ENCODE measurements at regions not wholly inside any gene's neighbourhood (a gene's known extent, or its start where the extent isn't known, plus 50 kb on each side); places are given as distances from the start of the nearest gene placed in this dataset.

DNA sequence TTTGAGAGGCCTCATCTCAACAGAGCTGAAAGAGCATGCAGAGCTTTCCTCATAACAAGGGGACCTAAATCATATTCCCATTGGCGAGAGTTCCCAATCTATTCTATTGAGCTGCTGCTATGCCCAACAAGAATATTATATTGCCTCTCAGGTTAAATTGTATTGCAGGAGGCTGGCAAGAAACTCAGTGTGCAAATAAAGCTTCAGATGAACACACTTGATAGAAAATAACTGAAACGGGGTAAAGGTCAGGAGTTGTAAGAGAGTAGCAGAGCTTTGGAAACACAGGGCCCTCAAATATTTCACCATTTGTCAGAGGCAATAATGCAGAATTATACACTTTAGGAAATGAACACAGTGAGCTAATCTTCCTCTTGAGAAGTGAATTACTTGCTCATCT lies 364.3 kb upstream of the SPTLC3 start:
- Histone ChIP-seq H3K4me1 (ENCODE audit: control insufficient read depth in 5 of 5, insufficient read depth in 5 of 5, low read length in 5 of 5) (peaks cover 0 to 6% (median 0%) of the 10 kb centered on the region in 5 donors), H3K27ac (ENCODE audit: low read depth, low read length) (no peak overlapping the region), H3K4me3 (ENCODE audit: low read depth in 1 of 5, low read length in 5 of 5) (no peak overlapping the region), H3K9ac (ENCODE audit: low read length in 5 of 5) (no peak overlapping the region), H3K27me3 (ENCODE audit: control insufficient read depth in 5 of 5, insufficient read depth in 4 of 5, low read length in 5 of 5) (no peaks in the 10 kb centered on the region), H3K36me3 (ENCODE audit: control insufficient read depth in 5 of 5, insufficient read depth in 5 of 5, low read length in 5 of 5) (no peaks in the 10 kb centered on the region), H3K9me3 (ENCODE audit: control insufficient read depth in 5 of 5, low read length in 5 of 5) (no peaks in the 10 kb centered on the region)

DNA sequence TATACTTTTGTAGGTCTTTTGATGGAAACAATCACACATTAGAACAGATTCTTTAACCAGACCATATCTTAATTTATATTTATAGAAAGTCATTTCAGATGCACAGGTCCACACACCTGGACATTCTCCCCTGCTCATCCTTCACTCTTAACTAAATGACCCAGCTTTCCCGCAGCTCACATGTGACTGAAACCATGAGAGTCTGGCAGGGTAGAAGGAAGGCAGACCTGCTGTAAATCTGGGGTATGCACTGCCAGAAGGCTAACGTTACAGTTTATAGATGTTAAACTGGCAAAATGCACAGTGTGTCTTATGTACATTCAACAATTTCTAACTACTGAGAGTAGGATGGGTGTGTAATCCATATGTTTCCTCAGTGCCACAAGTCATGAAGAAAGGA lies 359.5 kb upstream of the SPTLC3 start:
- Histone ChIP-seq H3K4me1 (ENCODE audit: control insufficient read depth in 5 of 5, insufficient read depth in 5 of 5, low read length in 5 of 5) (peaks cover 0 to 6% (median 0%) of the 10 kb centered on the region in 5 donors), H3K27me3 (ENCODE audit: control insufficient read depth in 5 of 5, insufficient read depth in 4 of 5, low read length in 5 of 5) (no peaks in the 10 kb centered on the region), H3K4me3 (ENCODE audit: low read depth in 1 of 5, low read length in 5 of 5) (no peak overlapping the region), H3K9ac (ENCODE audit: low read length in 5 of 5) (no peak overlapping the region), H3K36me3 (ENCODE audit: control insufficient read depth in 5 of 5, insufficient read depth in 5 of 5, low read length in 5 of 5) (no peaks in the 10 kb centered on the region), H3K27ac (ENCODE audit: low read depth, low read length) (no peak overlapping the region), H3K9me3 (ENCODE audit: control insufficient read depth in 5 of 5, low read length in 5 of 5) (peaks cover 0 to 3% (median 0%) of the 10 kb centered on the region in 5 donors)

DNA sequence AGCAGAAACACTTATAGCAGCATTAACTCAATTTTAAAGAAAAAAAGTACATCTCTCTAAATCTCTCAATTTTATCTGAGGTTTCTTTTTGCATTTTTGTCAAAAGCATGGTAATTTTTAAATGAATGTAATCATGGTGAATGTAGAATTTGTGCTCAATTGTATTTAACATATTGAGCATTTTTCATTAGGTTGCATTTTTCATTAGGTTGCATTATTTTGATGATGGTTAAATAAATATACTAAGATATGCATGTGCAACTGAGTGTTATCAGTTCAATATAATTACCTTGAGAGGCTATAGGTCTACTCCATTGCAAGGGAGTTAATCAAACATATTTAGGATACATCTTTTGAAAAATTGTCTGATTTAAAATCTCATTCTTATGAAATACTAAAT lies 355.1 kb upstream of the SPTLC3 start:
- Histone ChIP-seq H3K4me1 (ENCODE audit: control insufficient read depth in 5 of 5, insufficient read depth in 5 of 5, low read length in 5 of 5) (no peaks in the 10 kb centered on the region), H3K9me3 (ENCODE audit: control insufficient read depth in 5 of 5, low read length in 5 of 5) (peaks cover 0 to 3% (median 0%) of the 10 kb centered on the region in 5 donors), H3K36me3 (ENCODE audit: control insufficient read depth in 5 of 5, insufficient read depth in 5 of 5, low read length in 5 of 5) (no peaks in the 10 kb centered on the region), H3K9ac (ENCODE audit: low read length in 5 of 5) (no peak overlapping the region), H3K4me3 (ENCODE audit: low read depth in 1 of 5, low read length in 5 of 5) (no peak overlapping the region), H3K27me3 (ENCODE audit: control insufficient read depth in 5 of 5, insufficient read depth in 4 of 5, low read length in 5 of 5) (no peaks in the 10 kb centered on the region), H3K27ac (ENCODE audit: low read depth, low read length) (no peak overlapping the region)

DNA sequence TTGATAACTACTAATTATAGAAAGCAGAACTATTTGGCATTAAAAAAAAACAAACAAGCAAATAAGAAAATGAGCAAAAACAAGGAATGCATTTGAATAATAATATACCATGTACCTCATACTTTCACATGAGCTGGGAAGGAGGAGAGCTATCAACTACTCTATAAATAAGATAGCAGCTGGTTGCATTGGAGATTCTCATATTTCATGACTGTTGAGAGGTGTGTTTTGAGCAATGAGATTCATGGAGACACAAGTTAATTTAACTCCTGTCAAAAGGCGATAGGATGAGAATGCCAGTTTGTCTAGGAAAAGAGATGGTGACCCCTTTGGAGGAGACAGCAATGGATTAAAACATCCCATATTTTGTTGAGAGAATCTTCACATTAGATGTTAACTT lies 348.8 kb upstream of the SPTLC3 start:
- Histone ChIP-seq H3K9ac (ENCODE audit: low read length in 5 of 5) (no peak overlapping the region), H3K27me3 (ENCODE audit: control insufficient read depth in 5 of 5, insufficient read depth in 4 of 5, low read length in 5 of 5) (no peaks in the 10 kb centered on the region), H3K4me1 (ENCODE audit: control insufficient read depth in 5 of 5, insufficient read depth in 5 of 5, low read length in 5 of 5) (no peaks in the 10 kb centered on the region), H3K9me3 (ENCODE audit: control insufficient read depth in 5 of 5, low read length in 5 of 5) (peaks cover 0 to 8% (median 3%) of the 10 kb centered on the region in 5 donors), H3K27ac (ENCODE audit: low read depth, low read length) (no peak overlapping the region), H3K4me3 (ENCODE audit: low read depth in 1 of 5, low read length in 5 of 5) (no peak overlapping the region), H3K36me3 (ENCODE audit: control insufficient read depth in 5 of 5, insufficient read depth in 5 of 5, low read length in 5 of 5) (no peaks in the 10 kb centered on the region)

DNA sequence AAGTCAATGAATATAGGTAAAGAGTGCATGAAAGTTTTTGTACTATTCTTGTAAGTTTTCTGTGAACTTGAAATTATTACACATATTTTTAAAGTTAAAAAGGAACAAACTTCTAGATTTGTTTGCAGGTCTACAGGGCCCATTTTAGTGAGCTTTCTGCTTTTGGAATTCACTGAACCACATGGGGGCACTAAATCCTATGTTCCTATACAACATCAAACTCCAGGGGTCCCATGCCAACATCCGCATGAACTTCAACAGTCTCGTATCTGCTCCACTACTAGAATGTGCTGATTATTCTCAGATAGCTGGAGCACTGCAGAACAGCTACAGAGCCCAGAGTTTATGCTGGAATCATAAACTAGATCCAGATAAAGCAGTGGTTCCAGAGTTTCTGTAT lies 347.9 kb upstream of the SPTLC3 start:
- no peak overlapping the region for H3K9ac ChIP-seq (ENCODE audit: low read length in 5 of 5)
- H3K36me3 ChIP-seq (ENCODE audit: control insufficient read depth in 5 of 5, insufficient read depth in 5 of 5, low read length in 5 of 5): no peaks in the 10 kb centered on the region
- no peak overlapping the region for H3K4me3 ChIP-seq (ENCODE audit: low read depth in 1 of 5, low read length in 5 of 5)
- H3K4me1 ChIP-seq (ENCODE audit: control insufficient read depth in 5 of 5, insufficient read depth in 5 of 5, low read length in 5 of 5): no peaks in the 10 kb centered on the region
- H3K27ac ChIP-seq (ENCODE audit: low read depth, low read length): no peak overlapping the region
- no peaks in the 10 kb centered on the region for H3K27me3 ChIP-seq (ENCODE audit: control insufficient read depth in 5 of 5, insufficient read depth in 4 of 5, low read length in 5 of 5)
- peaks cover 0 to 8% (median 3%) of the 10 kb centered on the region in 5 donors for H3K9me3 ChIP-seq (ENCODE audit: control insufficient read depth in 5 of 5, low read length in 5 of 5)

DNA sequence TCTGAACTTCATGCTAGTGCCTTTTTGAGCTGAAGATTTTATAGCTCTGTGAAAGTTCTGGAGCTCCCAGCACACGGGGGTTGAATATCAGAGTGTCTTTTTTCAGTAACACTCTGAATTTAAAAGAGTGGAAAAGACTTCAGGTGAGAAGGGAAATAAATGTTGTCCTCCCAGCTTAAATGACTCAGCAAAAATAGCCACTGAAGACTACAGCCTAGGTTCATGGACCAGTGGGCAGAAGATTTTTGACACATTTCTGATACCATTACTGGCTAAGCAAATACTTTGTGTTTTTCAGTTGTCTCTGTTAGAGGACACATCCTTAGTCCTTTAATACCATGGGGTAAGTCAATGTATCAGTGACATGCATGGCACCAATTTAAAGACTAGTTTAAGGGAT lies 338.5 kb upstream of the SPTLC3 start:
- Histone ChIP-seq H3K4me3 (ENCODE audit: low read depth in 1 of 5, low read length in 5 of 5) (no peak overlapping the region), H3K27ac (ENCODE audit: low read depth, low read length) (no peak overlapping the region), H3K9ac (ENCODE audit: low read length in 5 of 5) (no peak overlapping the region), H3K9me3 (ENCODE audit: control insufficient read depth in 5 of 5, low read length in 5 of 5) (no peaks in the 10 kb centered on the region), H3K27me3 (ENCODE audit: control insufficient read depth in 5 of 5, insufficient read depth in 4 of 5, low read length in 5 of 5) (no peaks in the 10 kb centered on the region), H3K36me3 (ENCODE audit: control insufficient read depth in 5 of 5, insufficient read depth in 5 of 5, low read length in 5 of 5) (no peaks in the 10 kb centered on the region), H3K4me1 (ENCODE audit: control insufficient read depth in 5 of 5, insufficient read depth in 5 of 5, low read length in 5 of 5) (no peaks in the 10 kb centered on the region)

- Histone ChIP-seq H3K4me3 (ENCODE audit: low read depth in 1 of 5, low read length in 5 of 5) (no peak overlapping the region), H3K9me3 (ENCODE audit: control insufficient read depth in 5 of 5, low read length in 5 of 5) (no peaks in the 10 kb centered on the region), H3K4me1 (ENCODE audit: control insufficient read depth in 5 of 5, insufficient read depth in 5 of 5, low read length in 5 of 5) (no peaks in the 10 kb centered on the region), H3K27ac (ENCODE audit: low read depth, low read length) (no peak overlapping the region), H3K9ac (ENCODE audit: low read length in 5 of 5) (no peak overlapping the region), H3K36me3 (ENCODE audit: control insufficient read depth in 5 of 5, insufficient read depth in 5 of 5, low read length in 5 of 5) (no peaks in the 10 kb centered on the region), H3K27me3 (ENCODE audit: control insufficient read depth in 5 of 5, insufficient read depth in 4 of 5, low read length in 5 of 5) (no peaks in the 10 kb centered on the region)
Measured at GRCh38 chr20:12673352-12673751, 335.4 kb upstream of the SPTLC3 start.

GRCh38 chr20:12677925-12678324 lies 330.8 kb upstream of the SPTLC3 start:
- no peaks in the 10 kb centered on the region for H3K4me1 ChIP-seq (ENCODE audit: control insufficient read depth in 5 of 5, insufficient read depth in 5 of 5, low read length in 5 of 5)
- no peaks in the 10 kb centered on the region for H3K36me3 ChIP-seq (ENCODE audit: control insufficient read depth in 5 of 5, insufficient read depth in 5 of 5, low read length in 5 of 5)
- no peaks in the 10 kb centered on the region for H3K27me3 ChIP-seq (ENCODE audit: control insufficient read depth in 5 of 5, insufficient read depth in 4 of 5, low read length in 5 of 5)
- H3K4me3 ChIP-seq (ENCODE audit: low read depth in 1 of 5, low read length in 5 of 5): no peak overlapping the region
- H3K27ac ChIP-seq (ENCODE audit: low read depth, low read length): no peak overlapping the region
- H3K9me3 ChIP-seq (ENCODE audit: control insufficient read depth in 5 of 5, low read length in 5 of 5): no peaks in the 10 kb centered on the region
- H3K9ac ChIP-seq (ENCODE audit: low read length in 5 of 5): no peak overlapping the region

DNA sequence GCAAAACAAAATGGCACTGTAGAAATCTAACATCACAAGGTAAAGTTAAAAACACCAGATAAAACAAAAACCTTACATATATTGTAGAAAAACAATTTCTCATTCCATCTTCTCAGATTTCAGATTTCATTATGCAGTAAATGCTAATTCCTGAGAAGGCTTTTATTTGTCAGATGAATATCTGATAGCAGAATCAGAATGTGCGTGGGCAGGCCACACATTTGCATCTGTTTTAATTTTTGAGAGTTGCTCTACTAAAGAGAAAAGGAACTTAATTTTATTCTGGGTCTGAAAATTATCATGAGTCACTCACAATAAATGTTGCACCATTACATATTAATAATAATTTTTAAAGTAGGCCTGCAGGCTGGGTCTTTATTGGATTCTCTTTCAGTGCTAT lies 329.3 kb upstream of the SPTLC3 start:
- Histone ChIP-seq H3K4me1 (ENCODE audit: control insufficient read depth in 5 of 5, insufficient read depth in 5 of 5, low read length in 5 of 5) (no peaks in the 10 kb centered on the region), H3K9ac (ENCODE audit: low read length in 5 of 5) (no peak overlapping the region), H3K36me3 (ENCODE audit: control insufficient read depth in 5 of 5, insufficient read depth in 5 of 5, low read length in 5 of 5) (no peaks in the 10 kb centered on the region), H3K27ac (ENCODE audit: low read depth, low read length) (no peak overlapping the region), H3K27me3 (ENCODE audit: control insufficient read depth in 5 of 5, insufficient read depth in 4 of 5, low read length in 5 of 5) (no peaks in the 10 kb centered on the region), H3K9me3 (ENCODE audit: control insufficient read depth in 5 of 5, low read length in 5 of 5) (no peaks in the 10 kb centered on the region), H3K4me3 (ENCODE audit: low read depth in 1 of 5, low read length in 5 of 5) (no peak overlapping the region)

GRCh38 chr20:12682613-12683012 lies 326.2 kb upstream of the SPTLC3 start:
- no peaks in the 10 kb centered on the region for H3K36me3 ChIP-seq (ENCODE audit: control insufficient read depth in 5 of 5, insufficient read depth in 5 of 5, low read length in 5 of 5)
- no peak overlapping the region for H3K9ac ChIP-seq (ENCODE audit: low read length in 5 of 5)
- no peak overlapping the region for H3K27ac ChIP-seq (ENCODE audit: low read depth, low read length)
- no peaks in the 10 kb centered on the region for H3K4me1 ChIP-seq (ENCODE audit: control insufficient read depth in 5 of 5, insufficient read depth in 5 of 5, low read length in 5 of 5)
- no peaks in the 10 kb centered on the region for H3K9me3 ChIP-seq (ENCODE audit: control insufficient read depth in 5 of 5, low read length in 5 of 5)
- H3K27me3 ChIP-seq (ENCODE audit: control insufficient read depth in 5 of 5, insufficient read depth in 4 of 5, low read length in 5 of 5): no peaks in the 10 kb centered on the region
- no peak overlapping the region for H3K4me3 ChIP-seq (ENCODE audit: low read depth in 1 of 5, low read length in 5 of 5)

DNA sequence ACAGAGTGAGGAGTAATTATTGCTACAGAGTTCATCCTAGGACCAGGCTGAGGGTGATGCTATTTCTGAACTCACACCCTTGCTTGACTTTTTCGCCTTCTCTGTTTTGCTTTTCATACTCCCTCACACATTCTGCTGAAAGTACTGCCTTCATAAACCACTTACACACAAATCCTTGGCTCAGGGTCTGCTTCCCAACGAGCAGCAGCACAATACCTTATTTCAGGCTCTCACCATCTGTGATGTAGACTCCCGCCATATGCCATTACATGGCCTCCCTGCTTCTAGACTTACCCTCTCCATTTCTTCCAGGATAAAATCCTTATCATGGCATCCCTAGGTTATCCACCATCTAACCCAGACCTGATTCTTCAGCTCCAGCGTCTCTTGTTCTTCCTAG lies 321.3 kb upstream of the SPTLC3 start:
- Histone ChIP-seq H3K4me1 (ENCODE audit: control insufficient read depth in 5 of 5, insufficient read depth in 5 of 5, low read length in 5 of 5) (no peaks in the 10 kb centered on the region), H3K27ac (ENCODE audit: low read depth, low read length) (no peak overlapping the region), H3K36me3 (ENCODE audit: control insufficient read depth in 5 of 5, insufficient read depth in 5 of 5, low read length in 5 of 5) (no peaks in the 10 kb centered on the region), H3K9me3 (ENCODE audit: control insufficient read depth in 5 of 5, low read length in 5 of 5) (no peaks in the 10 kb centered on the region), H3K27me3 (ENCODE audit: control insufficient read depth in 5 of 5, insufficient read depth in 4 of 5, low read length in 5 of 5) (no peaks in the 10 kb centered on the region), H3K9ac (ENCODE audit: low read length in 5 of 5) (no peak overlapping the region), H3K4me3 (ENCODE audit: low read depth in 1 of 5, low read length in 5 of 5) (no peak overlapping the region)

Data from subcutaneous abdominal adipose tissue (tissue), 5 donors.